OCI-LY1 (cell line): ENCODE measurements at regions not wholly inside any gene's neighbourhood (a gene's known extent, or its start where the extent isn't known, plus 50 kb on each side); places are given as distances from the start of the nearest gene placed in this dataset.

Experiments used
- H2AFZ ChIP-seq: fragments of 200-600 bp; sonication (generic), shearing (Covaris generic); 2 replicates; pipeline ENCODE4 v1.6.0; 2014; ENCODE audit warnings: antibody characterized with exemption, mild to moderate bottlenecking, low read length
- H3F3A ChIP-seq: fragments of 200-600 bp; sonication (generic), shearing (Covaris generic); 2 replicates; pipeline ENCODE4 v1.6.0; 2014; ENCODE audit warnings: mild to moderate bottlenecking, antibody characterized with exemption, low read length, moderate library complexity; ENCODE audit not compliant: insufficient read depth
- H3K27ac ChIP-seq: fragments of 200-600 bp; sonication (generic); 2 replicates; pipeline ENCODE4 v1.5.1; 2014; ENCODE audit warnings: low read length, mixed run types, mild to moderate bottlenecking, low read depth; ENCODE audit not compliant: poor library complexity, severe bottlenecking
- H3K27me3 ChIP-seq: fragments of 200-600 bp; sonication (generic); 2 replicates; pipeline ENCODE4 v1.6.0; 2014; ENCODE audit warnings: antibody characterized with exemption, mild to moderate bottlenecking, low read length, moderate library complexity; ENCODE audit not compliant: insufficient read depth
- H3K36me3 ChIP-seq: fragments of 200-600 bp; sonication (generic); 2 replicates; pipeline ENCODE4 v1.6.1; 2014; ENCODE audit warnings: mild to moderate bottlenecking, antibody characterized with exemption, low read length, moderate library complexity, mixed read lengths; ENCODE audit not compliant: insufficient read depth
- H3K4me1 ChIP-seq: fragments of 200-600 bp; sonication (generic); 2 replicates; pipeline ENCODE4 v1.5.1; 2014; ENCODE audit warnings: mild to moderate bottlenecking, low read length, moderate library complexity; ENCODE audit not compliant: insufficient read depth, severe bottlenecking
- H3K4me2 ChIP-seq: fragments of 200-600 bp; sonication (generic), shearing (Covaris generic); 2 replicates; pipeline ENCODE4 v1.6.1; 2014; ENCODE audit warnings: low read length
- H3K4me3 ChIP-seq: fragments of 200-600 bp; sonication (generic); 2 replicates; pipeline ENCODE4 v1.5.1; 2014; ENCODE audit warnings: low read length, low read depth, mild to moderate bottlenecking, mixed read lengths; ENCODE audit not compliant: poor library complexity, severe bottlenecking
- H3K79me2 ChIP-seq: fragments of 200-600 bp; shearing (Covaris generic); 2 replicates; pipeline ENCODE4 v1.6.1; 2016; ENCODE audit warnings: mixed run types, low read length, mixed read lengths; ENCODE audit not compliant: insufficient read depth
- H3K9ac ChIP-seq: fragments of 200-600 bp; sonication (generic), shearing (Covaris generic); 2 replicates; pipeline ENCODE4 v1.6.1; 2014; ENCODE audit warnings: mild to moderate bottlenecking, low read length, mixed read lengths
- H3K9me2 ChIP-seq: fragments of 200-600 bp; sonication (generic), shearing (Covaris generic); 2 replicates; pipeline ENCODE4 v1.6.1; 2014; ENCODE audit warnings: low read depth, mild to moderate bottlenecking, low read length, mixed read lengths
- H3K9me3 ChIP-seq: fragments of 200-600 bp; shearing (Covaris generic); 2 replicates; pipeline ENCODE4 v1.6.1; 2014; ENCODE audit warnings: low read length, mixed read lengths
- H4K20me1 ChIP-seq: fragments of 200-600 bp; sonication (generic), shearing (Covaris generic); 2 replicates; pipeline ENCODE4 v1.6.0; 2016; ENCODE audit warnings: mild to moderate bottlenecking, low read length; ENCODE audit not compliant: insufficient read depth
- CTCF ChIP-seq: fragments of 200-600 bp; sonication (generic), shearing (Covaris generic); IDR thresholded peaks from 2 replicates; pipeline ENCODE4 v1.5.1; 2017; ENCODE audit warnings: mild to moderate bottlenecking, antibody characterized with exemption, low read length, moderate library complexity, mixed read lengths
- EZH2 ChIP-seq: fragments of 200-600 bp; sonication (generic), shearing (Covaris generic); IDR thresholded peaks from 2 replicates; pipeline ENCODE4 v1.8.0; 2017; ENCODE audit warnings: borderline replicate concordance, mixed run types, mild to moderate bottlenecking, antibody characterized with exemption, low read length, moderate library complexity, mixed read lengths

- Histone ChIP-seq H3K27me3 (no peaks in the 10 kb centered on the region), H3K4me1 (no peaks in the 10 kb centered on the region), H4K20me1 (no peaks in the 10 kb centered on the region), H3F3A (no peaks in the 10 kb centered on the region), H3K9me3 (no peaks in the 10 kb centered on the region), H3K9me2 (no peaks in the 10 kb centered on the region), H2AFZ (no peak overlapping the region), H3K4me3 (no peak overlapping the region), H3K27ac (no peak overlapping the region), H3K79me2 (no peaks in the 10 kb centered on the region), H3K4me2 (no peak overlapping the region), H3K36me3 (no peaks in the 10 kb centered on the region), H3K9ac (no peak overlapping the region)
- no peak for TF ChIP-seq CTCF
- no peak for TF ChIP-seq EZH2
Measured at GRCh38 chr4:18840481-18840880, 818.9 kb upstream of the LCORL start.

- no peaks in the 10 kb centered on the region for H3K4me1 ChIP-seq
- TF ChIP-seq EZH2, result no peak
- TF ChIP-seq CTCF, result no peak
- H3K27me3 ChIP-seq, result no peaks in the 10 kb centered on the region
- no peaks in the 10 kb centered on the region for H4K20me1 ChIP-seq
- no peak overlapping the region for H3K9ac ChIP-seq
- no peaks in the 10 kb centered on the region for H3K9me3 ChIP-seq
- H3K4me3 ChIP-seq, result no peak overlapping the region
- H2AFZ ChIP-seq, result no peak overlapping the region
- H3K36me3 ChIP-seq, result no peaks in the 10 kb centered on the region
- no peaks in the 10 kb centered on the region for H3K79me2 ChIP-seq
- no peak overlapping the region for H3K27ac ChIP-seq
- no peak overlapping the region for H3K4me2 ChIP-seq
- no peaks in the 10 kb centered on the region for H3K9me2 ChIP-seq
- no peaks in the 10 kb centered on the region for H3F3A ChIP-seq
Measured at GRCh38 chr4:18816228-18816895, 794.8 kb upstream of the LCORL start.

GRCh38 chr4:18815779-18816173 lies 794.2 kb upstream of the LCORL start:
- Histone ChIP-seq H3F3A (no peaks in the 10 kb centered on the region), H3K9ac (no peak overlapping the region), H4K20me1 (no peaks in the 10 kb centered on the region), H3K27me3 (no peaks in the 10 kb centered on the region), H3K79me2 (no peaks in the 10 kb centered on the region), H2AFZ (no peak overlapping the region), H3K9me2 (no peaks in the 10 kb centered on the region), H3K36me3 (no peaks in the 10 kb centered on the region), H3K27ac (no peak overlapping the region), H3K4me2 (no peak overlapping the region), H3K4me3 (no peak overlapping the region), H3K9me3 (no peaks in the 10 kb centered on the region), H3K4me1 (no peaks in the 10 kb centered on the region)
- TF ChIP-seq EZH2 (no peak), CTCF (no peak)
